Prostate gland (tissue), 2 donors: ENCODE measurements at regions not wholly inside any gene's neighbourhood (a gene's known extent, or its start where the extent isn't known, plus 50 kb on each side); places are given as distances from the start of the nearest gene placed in this dataset.

ENCODE experiments used
- CTCF ChIP-seq, 4 experiments: fragments of 200-600 bp in 2 of 4; fragments of 450-650 bp in 2 of 4; sonication (generic) in 2 of 4; IDR thresholded peaks; 1 replicate in 3 of 4; 2 replicates in 1 of 4; pipeline ENCODE4 v1.5.1; 2016 to 2019; ENCODE audit warnings: antibody characterized with exemption in 4 of 4, mild to moderate bottlenecking in 2 of 4, moderate library complexity in 2 of 4
- POLR2A ChIP-seq: fragments of 450-650 bp; IDR thresholded peaks from one replicate; pipeline ENCODE4 v1.6.1; 2016; ENCODE audit warnings: antibody characterized with exemption, mild to moderate bottlenecking

GRCh38 chr13:34777914-34778303 lies 164.2 kb upstream of the NBEA start:
- TF ChIP-seq POLR2A (no peak), CTCF (IDR thresholded peaks at IDR 0.05) (no peak)
